ENCODE measurements at regions not wholly inside any gene's neighbourhood (a gene's known extent, or its start where the extent isn't known, plus 50 kb on each side); places are given as distances from the start of the nearest gene placed in this dataset.

- DNase-seq (ENCODE audit: low spot score) (no peak), FAIRE-seq (no peak)
Observed at GRCh38 chr2:129224022-129224421, 755.4 kb upstream of the RAB6C start.

- DNase-seq (ENCODE audit: low spot score) (no peak), FAIRE-seq (no peak)
Observed at GRCh38 chr2:129224486-129224885, 755.0 kb upstream of the RAB6C start.

GRCh38 chr2:129229196-129229595, 750.3 kb upstream of the RAB6C start:
- no peak for FAIRE-seq
- DNase-seq (ENCODE audit: low spot score), result no peak

- FAIRE-seq, result no peak
- DNase-seq (ENCODE audit: low spot score), result no peak
Observed at GRCh38 chr2:129229830-129230441, 749.5 kb upstream of the RAB6C start.

GRCh38 chr2:129231924-129232323, 747.5 kb upstream of the RAB6C start:
- no peak for FAIRE-seq
- no peak for DNase-seq (ENCODE audit: low spot score)

- FAIRE-seq, result no peak
- DNase-seq (ENCODE audit: low spot score), result no peak
Observed at GRCh38 chr2:129233166-129233565, 746.3 kb upstream of the RAB6C start.

- FAIRE-seq, result no peak
- no peak for DNase-seq (ENCODE audit: low spot score)
Observed at GRCh38 chr2:129233751-129234406, 745.6 kb upstream of the RAB6C start.

GRCh38 chr2:129236601-129237000, 742.9 kb upstream of the RAB6C start:
- DNase-seq (ENCODE audit: low spot score) (no peak), FAIRE-seq (no peak)

GRCh38 chr2:129237966-129238725, 741.3 kb upstream of the RAB6C start:
- no peak for DNase-seq (ENCODE audit: low spot score)
- no peak for FAIRE-seq

- DNase-seq (ENCODE audit: low spot score) (no peak), FAIRE-seq (no peak)
Observed at GRCh38 chr2:129239141-129239540, 740.3 kb upstream of the RAB6C start.

GRCh38 chr2:129240061-129240460, 739.4 kb upstream of the RAB6C start:
- no peak for FAIRE-seq
- DNase-seq (ENCODE audit: low spot score), result no peak

- FAIRE-seq, result no peak
- no peak for DNase-seq (ENCODE audit: low spot score)
Observed at GRCh38 chr2:129242269-129242668, 737.2 kb upstream of the RAB6C start.

- FAIRE-seq, result no peak
- no peak for DNase-seq (ENCODE audit: low spot score)
Observed at GRCh38 chr2:129247751-129248150, 731.7 kb upstream of the RAB6C start.

- no peak for DNase-seq (ENCODE audit: low spot score)
- no peak for FAIRE-seq
Observed at GRCh38 chr2:129248198-129248597, 731.3 kb upstream of the RAB6C start.

GRCh38 chr2:129252781-129253460, 726.5 kb upstream of the RAB6C start:
- DNase-seq (ENCODE audit: low spot score) (no peak), FAIRE-seq (no peak)

GRCh38 chr2:129253461-129253812, 726.0 kb upstream of the RAB6C start:
- no peak for DNase-seq (ENCODE audit: low spot score)
- no peak for FAIRE-seq

- DNase-seq (ENCODE audit: low spot score) (no peak), FAIRE-seq (no peak)
Observed at GRCh38 chr2:129254718-129255117, 724.7 kb upstream of the RAB6C start.

GRCh38 chr2:129255610-129256313, 723.7 kb upstream of the RAB6C start:
- DNase-seq (ENCODE audit: low spot score) (no peak), FAIRE-seq (no peak)

GRCh38 chr2:129256642-129257041, 722.8 kb upstream of the RAB6C start:
- DNase-seq (ENCODE audit: low spot score), result no peak
- no peak for FAIRE-seq

- FAIRE-seq (no peak), DNase-seq (ENCODE audit: low spot score) (no peak)
Observed at GRCh38 chr2:129262934-129263333, 716.5 kb upstream of the RAB6C start.

GRCh38 chr2:129263939-129264338, 715.5 kb upstream of the RAB6C start:
- no peak for DNase-seq (ENCODE audit: low spot score)
- no peak for FAIRE-seq

GRCh38 chr2:129267559-129267958, 711.9 kb upstream of the RAB6C start:
- FAIRE-seq, result no peak
- DNase-seq (ENCODE audit: low spot score), result no peak

Measured in RCC 7860 (cell line).